OCI-LY7 (cell line): ENCODE measurements at regions not wholly inside any gene's neighbourhood (a gene's known extent, or its start where the extent isn't known, plus 50 kb on each side); places are given as distances from the start of the nearest gene placed in this dataset.

Source experiments
- BruUV-seq: library from RNA; stranded (reverse); fragments of 400-500 nt; replicated peaks from 2 replicates; lab custom pipeline; 2021; lab: Mats Ljungman, UMichigan
- CTCF ChIA-PET: fragments of 300-600 bp; sonication (Branson Sonifier 250); formaldehyde crosslinking; loops from one replicate; lab custom pipeline; 2022; ENCODE audit warnings: antibody characterized with exemption; ENCODE audit not compliant: unreplicated experiment; lab: Charles Lee
- POLR2A ChIA-PET: fragments of 300-600 bp; sonication (Branson Sonifier 250); formaldehyde crosslinking; loops from one replicate; lab custom pipeline; 2022; ENCODE audit warnings: antibody characterized with exemption; lab: Charles Lee
- DNase-seq: peaks from one replicate; pipeline ENCODE4 v3.0.0-alpha.2; 2015; ENCODE audit warnings: low spot score
- H2AFZ ChIP-seq: fragments of 200-600 bp; sonication (generic), shearing (Covaris generic); 2 replicates; pipeline ENCODE4 v1.6.1; 2014; ENCODE audit warnings: mild to moderate bottlenecking, antibody characterized with exemption, low read length, moderate library complexity
- H3K27ac ChIP-seq: fragments of 200-600 bp; sonication (generic); 2 replicates; pipeline ENCODE4 v1.5.1; 2014; ENCODE audit warnings: mixed run types, low read depth, mild to moderate bottlenecking, moderate library complexity, low read length, inconsistent platforms; ENCODE audit not compliant: poor library complexity, severe bottlenecking
- H3K36me3 ChIP-seq: fragments of 200-600 bp; sonication (generic); 2 replicates; pipeline ENCODE4 v1.6.1; 2014; ENCODE audit warnings: mild to moderate bottlenecking, antibody characterized with exemption, low read length, moderate library complexity, mixed read lengths; ENCODE audit not compliant: insufficient read depth
- H3K4me1 ChIP-seq: fragments of 200-600 bp; sonication (generic); 2 replicates; pipeline ENCODE4 v1.5.1; 2014; ENCODE audit warnings: mild to moderate bottlenecking, low read length; ENCODE audit not compliant: insufficient read depth, poor library complexity, severe bottlenecking
- H3K4me2 ChIP-seq: fragments of 200-600 bp; sonication (generic); 2 replicates; pipeline ENCODE4 v1.6.1; 2014; ENCODE audit warnings: mild to moderate bottlenecking, low read length
- H3K4me3 ChIP-seq: fragments of 200-600 bp; sonication (generic); 2 replicates; pipeline ENCODE4 v1.5.1; 2014; ENCODE audit warnings: mild to moderate bottlenecking, low read depth, low read length; ENCODE audit not compliant: poor library complexity, severe bottlenecking
- H3K79me2 ChIP-seq: fragments of 200-600 bp; sonication (generic); 2 replicates; pipeline ENCODE4 v1.6.1; 2016; ENCODE audit warnings: low read depth, mild to moderate bottlenecking, low read length, moderate library complexity, mixed read lengths; ENCODE audit not compliant: insufficient read depth
- H3K9me2 ChIP-seq: fragments of 200-600 bp; sonication (generic); 2 replicates; pipeline ENCODE4 v1.6.1; 2016; ENCODE audit warnings: mild to moderate bottlenecking, low read length, mixed read lengths; ENCODE audit not compliant: insufficient read depth
- H3K9me3 ChIP-seq: fragments of 200-600 bp; sonication (generic); 2 replicates; pipeline ENCODE4 v1.6.1; 2014; ENCODE audit warnings: mild to moderate bottlenecking, mixed run types, low read length, mixed read lengths
- H4K20me1 ChIP-seq: fragments of 200-600 bp; sonication (generic); 2 replicates; pipeline ENCODE4 v1.6.1; 2014; ENCODE audit warnings: mild to moderate bottlenecking, antibody characterized with exemption, low read length, moderate library complexity, mixed read lengths; ENCODE audit not compliant: insufficient read depth
- EZH2phosphoT487 ChIP-seq: fragments of 200-600 bp; sonication (generic); IDR thresholded peaks from 2 replicates; pipeline ENCODE4 v1.6.1; 2018; ENCODE audit warnings: low read depth, borderline replicate concordance, mild to moderate bottlenecking, mixed run types, antibody characterized with exemption, low read length, moderate library complexity, mixed read lengths
- intact Hi-C: fragments of 100-400 bp; cut with micrococcal nuclease; formaldehyde crosslinking; loops from one replicate; pipeline ENCODE4 v1.10.0; 2022; ENCODE audit not compliant: unreplicated experiment
- TF ChIP-seq, protein P1 (sequence below): fragments of 200-600 bp; sonication (generic); conservative IDR thresholded peaks from 2 replicates; pipeline ENCODE4 v1.5.1; 2014; ENCODE audit warnings: mild to moderate bottlenecking, antibody characterized with exemption, low read length, moderate library complexity, mixed read lengths

DNA sequence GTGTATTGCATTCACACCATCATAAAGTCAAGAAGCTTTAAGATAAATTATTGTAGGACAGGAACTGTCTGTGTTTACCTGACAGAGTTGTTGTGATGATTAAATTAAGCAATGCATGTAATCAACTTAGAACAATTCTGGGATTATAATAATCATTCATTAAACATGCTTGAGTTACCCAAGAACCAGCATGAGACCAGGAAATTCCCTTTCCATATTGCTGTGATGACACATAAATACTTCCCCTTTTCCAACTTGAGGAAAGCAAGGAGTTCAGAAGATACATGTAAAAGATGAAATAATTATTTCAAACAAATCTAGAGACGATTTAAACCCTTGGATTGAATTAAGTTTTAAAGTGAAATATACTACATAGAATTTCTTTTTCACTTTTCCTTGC is 404.4 kb downstream of the GJA1 start:
- Histone ChIP-seq H3K4me1 (no peaks in the 10 kb centered on the region), H3K79me2 (no peaks in the 10 kb centered on the region), H3K4me2 (no peak overlapping the region), H3K36me3 (no peaks in the 10 kb centered on the region), H3K9me3 (no peaks in the 10 kb centered on the region), H3K9me2 (no peaks in the 10 kb centered on the region), H2AFZ (no peak overlapping the region), H3K27ac (no peak overlapping the region), H3K4me3 (no peak overlapping the region), H4K20me1 (no peaks in the 10 kb centered on the region)
- ChIA-PET POLR2A (interaction anchor here (0.6 to 1.2 kb wide), 2 partner anchors 18 to 381 kb away, joined by 3 to 5 read pairs; no protein-coding TSS in a partner anchor), CTCF (no interaction called here)
- intact Hi-C loops = no loop called here
- DNase-seq = no peak
- no peak for TF ChIP-seq EZH2phosphoT487
- TF ChIP-seq, protein P1, sequence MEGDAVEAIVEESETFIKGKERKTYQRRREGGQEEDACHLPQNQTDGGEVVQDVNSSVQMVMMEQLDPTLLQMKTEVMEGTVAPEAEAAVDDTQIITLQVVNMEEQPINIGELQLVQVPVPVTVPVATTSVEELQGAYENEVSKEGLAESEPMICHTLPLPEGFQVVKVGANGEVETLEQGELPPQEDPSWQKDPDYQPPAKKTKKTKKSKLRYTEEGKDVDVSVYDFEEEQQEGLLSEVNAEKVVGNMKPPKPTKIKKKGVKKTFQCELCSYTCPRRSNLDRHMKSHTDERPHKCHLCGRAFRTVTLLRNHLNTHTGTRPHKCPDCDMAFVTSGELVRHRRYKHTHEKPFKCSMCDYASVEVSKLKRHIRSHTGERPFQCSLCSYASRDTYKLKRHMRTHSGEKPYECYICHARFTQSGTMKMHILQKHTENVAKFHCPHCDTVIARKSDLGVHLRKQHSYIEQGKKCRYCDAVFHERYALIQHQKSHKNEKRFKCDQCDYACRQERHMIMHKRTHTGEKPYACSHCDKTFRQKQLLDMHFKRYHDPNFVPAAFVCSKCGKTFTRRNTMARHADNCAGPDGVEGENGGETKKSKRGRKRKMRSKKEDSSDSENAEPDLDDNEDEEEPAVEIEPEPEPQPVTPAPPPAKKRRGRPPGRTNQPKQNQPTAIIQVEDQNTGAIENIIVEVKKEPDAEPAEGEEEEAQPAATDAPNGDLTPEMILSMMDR = no peak
- no TSS peak for BruUV-seq

GRCh38 chr6:121844898-121845297 is 409.5 kb downstream of the GJA1 start:
- no peak for DNase-seq
- H3K4me3 ChIP-seq = no peak overlapping the region
- BruUV-seq = no TSS peak
- H3K36me3 ChIP-seq = no peaks in the 10 kb centered on the region
- no peaks in the 10 kb centered on the region for H3K79me2 ChIP-seq
- no peaks in the 10 kb centered on the region for H3K9me2 ChIP-seq
- CTCF ChIA-PET = no interaction called here
- intact Hi-C loops = no loop called here
- H3K4me1 ChIP-seq = no peaks in the 10 kb centered on the region
- H3K27ac ChIP-seq = no peak overlapping the region
- H3K4me2 ChIP-seq = no peak overlapping the region
- no peaks in the 10 kb centered on the region for H3K9me3 ChIP-seq
- no peaks in the 10 kb centered on the region for H4K20me1 ChIP-seq
- TF ChIP-seq EZH2phosphoT487 = no peak
- TF ChIP-seq, protein P1 = no peak
- POLR2A ChIA-PET = no interaction called here
- no peak overlapping the region for H2AFZ ChIP-seq

- no peaks in the 10 kb centered on the region for H3K9me3 ChIP-seq
- no peaks in the 10 kb centered on the region for H3K4me1 ChIP-seq
- no peaks in the 10 kb centered on the region for H3K79me2 ChIP-seq
- H2AFZ ChIP-seq = no peak overlapping the region
- intact Hi-C loops = loop anchor here (2.0 kb wide), 1 partner anchor 793 kb away; no protein-coding TSS in a partner anchor
- H4K20me1 ChIP-seq = no peaks in the 10 kb centered on the region
- CTCF ChIA-PET = no interaction called here
- H3K4me3 ChIP-seq = no peak overlapping the region
- no peak overlapping the region for H3K27ac ChIP-seq
- no peak for DNase-seq
- POLR2A ChIA-PET = no interaction called here
- TF ChIP-seq, protein P1 = no peak
- no peak for TF ChIP-seq EZH2phosphoT487
- BruUV-seq = no TSS peak
- no peaks in the 10 kb centered on the region for H3K36me3 ChIP-seq
- H3K9me2 ChIP-seq = no peaks in the 10 kb centered on the region
- no peak overlapping the region for H3K4me2 ChIP-seq
Measured at GRCh38 chr6:121847806-121848522, 412.5 kb downstream of the GJA1 start.
